Panc1 (cell line): ENCODE measurements at regions not wholly inside any gene's neighbourhood (a gene's known extent, or its start where the extent isn't known, plus 50 kb on each side); places are given as distances from the start of the nearest gene placed in this dataset.

Experiments
- CTCF ChIP-seq: fragments of 450-650 bp; IDR thresholded peaks from 2 replicates; pipeline ENCODE4 v1.5.1; 2017; ENCODE audit warnings: mild to moderate bottlenecking
- POLR2AphosphoS5 ChIP-seq: IDR thresholded peaks from 2 replicates; pipeline ENCODE4 v1.6.1; 2012; ENCODE audit warnings: mild to moderate bottlenecking, low read depth, low read length, moderate library complexity
- TF ChIP-seq, protein P1 (sequence below), 2 experiments: IDR thresholded peaks; 2 replicates each; pipeline ENCODE4 v1.6.1; 2011 to 2012; ENCODE audit warnings: low read depth in 2 of 2, control low read depth in 1 of 2, low read length in 1 of 2, mild to moderate bottlenecking in 1 of 2, moderate library complexity in 1 of 2; ENCODE audit not compliant: insufficient read depth in 1 of 2

GRCh38 chr5:112583166-112583565 is 154.5 kb upstream of the APC start:
- TF ChIP-seq CTCF: no peak
- TF ChIP-seq, protein P1, sequence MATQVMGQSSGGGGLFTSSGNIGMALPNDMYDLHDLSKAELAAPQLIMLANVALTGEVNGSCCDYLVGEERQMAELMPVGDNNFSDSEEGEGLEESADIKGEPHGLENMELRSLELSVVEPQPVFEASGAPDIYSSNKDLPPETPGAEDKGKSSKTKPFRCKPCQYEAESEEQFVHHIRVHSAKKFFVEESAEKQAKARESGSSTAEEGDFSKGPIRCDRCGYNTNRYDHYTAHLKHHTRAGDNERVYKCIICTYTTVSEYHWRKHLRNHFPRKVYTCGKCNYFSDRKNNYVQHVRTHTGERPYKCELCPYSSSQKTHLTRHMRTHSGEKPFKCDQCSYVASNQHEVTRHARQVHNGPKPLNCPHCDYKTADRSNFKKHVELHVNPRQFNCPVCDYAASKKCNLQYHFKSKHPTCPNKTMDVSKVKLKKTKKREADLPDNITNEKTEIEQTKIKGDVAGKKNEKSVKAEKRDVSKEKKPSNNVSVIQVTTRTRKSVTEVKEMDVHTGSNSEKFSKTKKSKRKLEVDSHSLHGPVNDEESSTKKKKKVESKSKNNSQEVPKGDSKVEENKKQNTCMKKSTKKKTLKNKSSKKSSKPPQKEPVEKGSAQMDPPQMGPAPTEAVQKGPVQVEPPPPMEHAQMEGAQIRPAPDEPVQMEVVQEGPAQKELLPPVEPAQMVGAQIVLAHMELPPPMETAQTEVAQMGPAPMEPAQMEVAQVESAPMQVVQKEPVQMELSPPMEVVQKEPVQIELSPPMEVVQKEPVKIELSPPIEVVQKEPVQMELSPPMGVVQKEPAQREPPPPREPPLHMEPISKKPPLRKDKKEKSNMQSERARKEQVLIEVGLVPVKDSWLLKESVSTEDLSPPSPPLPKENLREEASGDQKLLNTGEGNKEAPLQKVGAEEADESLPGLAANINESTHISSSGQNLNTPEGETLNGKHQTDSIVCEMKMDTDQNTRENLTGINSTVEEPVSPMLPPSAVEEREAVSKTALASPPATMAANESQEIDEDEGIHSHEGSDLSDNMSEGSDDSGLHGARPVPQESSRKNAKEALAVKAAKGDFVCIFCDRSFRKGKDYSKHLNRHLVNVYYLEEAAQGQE (IDR thresholded peaks at IDR 0.05; ENCODE audit: insufficient read depth in 1 of 2, low read depth in 2 of 2, low read length in 1 of 2): no peak
- no peak for TF ChIP-seq POLR2AphosphoS5
